GM03348 (cell line): ENCODE measurements at regions not wholly inside any gene's neighbourhood (a gene's known extent, or its start where the extent isn't known, plus 50 kb on each side); places are given as distances from the start of the nearest gene placed in this dataset.

ENCODE experiments used
- DNase-seq: peaks from one replicate; pipeline ENCODE4 v3.0.0; 2012; ENCODE audit warnings: low spot score

DNA sequence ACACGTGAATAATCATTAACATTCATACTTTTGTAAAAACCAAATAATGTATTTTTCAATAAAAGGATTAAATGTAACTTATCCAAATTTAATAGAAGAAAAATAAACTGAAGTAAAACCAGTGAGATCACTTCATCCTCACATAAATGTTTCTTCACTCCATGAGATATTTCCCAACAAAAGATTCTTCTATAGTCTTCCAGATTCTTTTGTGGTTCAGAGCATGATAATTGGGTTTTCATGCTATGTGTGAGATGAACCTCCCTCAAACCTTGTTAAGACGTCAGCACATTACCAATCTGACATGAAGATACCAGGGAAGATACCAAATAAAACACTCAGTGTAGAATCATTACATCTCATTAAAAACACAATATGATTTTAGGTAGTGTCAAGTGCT lies 62.9 kb upstream of the OXGR1 start:
- no peak for DNase-seq

DNA sequence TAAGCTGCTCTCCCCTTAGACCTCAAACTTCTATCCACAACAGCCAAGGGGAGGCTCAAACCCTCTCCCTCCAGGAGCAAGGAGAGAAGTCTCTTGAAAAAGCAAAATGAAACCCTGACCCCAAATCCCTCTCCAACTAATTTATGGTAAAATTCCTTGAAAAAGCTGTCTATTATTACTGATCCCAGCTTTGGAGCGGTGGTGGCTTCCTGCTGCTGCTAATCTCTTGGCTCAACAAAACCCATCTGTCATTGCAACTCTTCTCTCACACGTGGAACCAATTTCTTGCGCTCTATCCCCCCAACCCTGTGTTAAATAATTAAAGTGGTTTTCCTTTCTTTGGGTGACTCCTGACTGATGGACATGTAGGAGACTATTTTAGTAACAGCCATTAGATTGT lies 64.1 kb upstream of the OXGR1 start:
- no peak for DNase-seq

DNA sequence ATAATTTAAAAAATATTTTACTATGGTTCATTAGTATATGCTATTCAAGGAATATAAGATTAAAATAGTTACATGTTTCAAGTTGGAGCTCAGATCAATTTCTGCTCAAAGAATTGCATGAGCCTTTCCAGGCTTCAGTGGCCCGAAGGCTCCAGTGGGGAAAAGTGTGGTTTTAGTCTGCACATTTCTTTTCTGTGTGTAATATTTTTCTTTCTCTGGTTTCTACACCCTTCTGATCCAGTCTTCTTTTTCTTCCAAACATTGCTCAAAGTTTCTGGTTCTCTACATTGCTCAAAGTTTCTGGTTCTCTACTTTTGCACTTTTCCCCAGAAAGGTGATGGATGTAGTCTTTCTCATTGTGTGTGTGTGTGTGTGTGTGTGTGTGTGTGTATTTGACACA lies 64.7 kb upstream of the OXGR1 start:
- no peak for DNase-seq

DNA sequence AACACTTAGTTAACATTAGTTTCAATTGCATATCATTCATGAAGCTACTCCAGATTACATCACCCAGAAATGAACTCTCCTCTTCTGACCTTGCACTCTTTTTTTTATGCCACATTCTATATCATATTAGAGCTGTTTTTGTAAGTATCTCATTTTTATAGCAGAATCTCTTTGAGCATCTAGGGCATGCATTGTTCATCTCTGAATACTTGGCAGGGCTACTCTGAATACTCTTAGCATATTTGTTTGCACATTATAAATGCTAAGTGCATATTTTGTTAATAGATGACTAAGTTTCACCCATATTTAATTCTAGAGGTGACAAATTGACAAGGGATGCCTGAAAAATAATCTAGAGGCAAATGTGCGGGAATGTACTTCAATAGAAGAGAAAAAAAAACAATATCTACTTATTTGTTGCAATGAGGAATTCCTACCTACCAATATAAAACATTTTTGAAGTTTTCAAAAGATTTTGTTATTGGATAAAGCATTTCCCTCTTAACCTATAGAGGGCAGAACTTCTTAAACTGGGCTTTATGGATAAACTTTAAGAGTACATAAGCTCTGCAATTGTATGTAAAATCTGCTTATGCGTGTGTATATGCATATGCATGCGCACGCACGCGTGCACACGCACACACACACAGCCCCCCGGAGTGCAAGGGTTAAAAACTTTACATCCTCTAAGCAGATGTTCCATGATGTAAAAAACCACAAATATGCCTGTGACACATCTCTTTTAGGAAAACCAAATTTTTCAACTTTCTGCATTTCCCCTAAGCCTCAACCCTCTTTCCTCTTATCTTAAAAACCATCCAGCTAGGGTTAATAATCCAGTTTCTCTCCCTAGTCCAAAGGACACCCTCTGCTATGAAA lies 73.0 kb upstream of the OXGR1 start:
- DNase-seq = no peak

DNA sequence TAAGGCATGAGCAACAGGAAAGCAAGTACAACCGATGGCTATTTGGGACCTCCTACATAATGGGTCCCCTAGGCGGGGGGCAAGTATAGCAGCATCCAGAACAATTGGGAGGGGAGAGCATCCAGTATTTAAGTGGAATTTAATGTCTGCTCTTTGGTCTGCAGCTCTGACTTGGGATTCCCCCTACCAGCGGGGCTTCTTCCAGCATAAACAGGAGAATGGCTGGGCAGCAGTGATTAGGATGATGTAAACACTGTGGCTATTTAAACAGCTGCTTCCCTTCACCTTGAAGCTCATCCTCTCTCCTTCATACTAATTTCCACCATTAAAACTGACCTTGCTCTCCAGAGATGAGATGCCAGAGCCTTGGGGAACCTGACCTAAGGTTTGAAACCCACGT lies 73.9 kb upstream of the OXGR1 start:
- no peak for DNase-seq

DNA sequence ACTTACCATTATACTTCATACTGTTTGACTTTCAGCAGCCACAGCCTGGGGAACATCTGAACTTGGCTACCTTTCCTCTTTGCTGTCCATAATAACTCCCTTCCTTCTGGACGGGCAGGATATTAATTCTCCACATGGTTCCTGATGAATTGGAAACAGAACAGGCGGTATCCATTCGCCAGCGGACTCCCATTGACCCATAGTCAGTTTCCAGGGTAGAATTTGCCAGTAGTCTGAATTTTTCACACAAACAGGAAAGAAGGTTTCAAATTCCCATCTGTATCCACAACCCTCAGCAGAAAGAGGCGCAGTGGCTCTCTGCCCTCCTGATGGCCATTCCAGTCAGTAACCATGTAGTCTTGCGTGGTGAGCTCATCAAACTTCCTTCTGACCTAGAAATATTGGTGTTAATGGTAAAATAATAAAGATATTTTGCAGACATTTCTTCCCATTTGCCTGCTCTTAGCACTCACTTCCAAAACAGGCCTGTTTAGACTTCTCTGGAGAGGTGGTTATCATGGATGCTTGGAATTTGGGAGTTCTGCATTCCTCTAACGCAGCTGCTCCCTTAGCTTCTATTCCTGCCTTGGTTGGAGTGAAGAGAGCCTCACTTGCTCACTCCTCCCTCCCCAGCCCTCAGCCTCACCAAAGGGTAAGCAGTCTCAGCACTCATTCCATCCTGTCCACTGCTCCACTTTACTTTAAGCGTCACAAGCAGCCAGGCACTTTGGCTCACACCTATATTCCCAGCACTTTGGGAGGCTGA lies 75.0 kb upstream of the OXGR1 start:
- DNase-seq = no peak

DNA sequence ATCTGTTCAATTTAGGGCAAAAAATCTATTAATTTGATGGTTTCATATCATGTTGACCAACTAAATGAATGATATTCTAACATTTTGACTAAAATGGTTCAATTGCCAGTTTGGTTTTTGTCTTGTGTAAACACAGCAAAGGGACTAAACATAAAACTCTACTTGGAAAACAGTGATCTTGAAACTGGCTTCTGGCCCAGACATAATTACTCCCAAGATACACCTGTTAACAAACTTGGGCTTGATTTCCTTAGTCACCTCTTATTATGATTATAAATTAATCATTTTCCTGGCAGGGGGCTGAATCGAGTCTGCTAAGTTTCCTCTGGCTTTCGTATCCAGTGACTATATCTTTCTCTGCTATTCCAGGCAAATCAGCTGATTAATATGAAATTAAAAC lies 78.0 kb upstream of the OXGR1 start:
- DNase-seq = no peak

DNA sequence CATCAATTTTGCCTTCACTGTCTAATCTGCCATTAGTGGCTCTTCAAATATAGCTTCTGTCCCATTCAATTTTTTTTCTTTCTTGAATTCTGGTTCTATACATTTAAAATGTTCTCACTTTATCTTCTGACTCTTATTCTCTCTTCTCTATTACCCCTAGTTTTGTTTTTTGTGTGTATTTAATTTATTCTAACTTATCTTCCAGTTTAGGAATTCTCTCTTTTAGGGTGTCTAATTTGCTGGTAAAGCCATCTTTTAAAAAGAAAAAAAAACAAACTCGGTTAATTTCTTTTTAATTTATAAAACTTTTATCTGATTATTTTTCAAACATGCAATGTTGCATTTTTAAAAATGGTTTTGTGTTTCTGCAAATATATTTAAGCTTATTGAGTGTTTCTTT lies 80.3 kb upstream of the OXGR1 start:
- no peak for DNase-seq

DNA sequence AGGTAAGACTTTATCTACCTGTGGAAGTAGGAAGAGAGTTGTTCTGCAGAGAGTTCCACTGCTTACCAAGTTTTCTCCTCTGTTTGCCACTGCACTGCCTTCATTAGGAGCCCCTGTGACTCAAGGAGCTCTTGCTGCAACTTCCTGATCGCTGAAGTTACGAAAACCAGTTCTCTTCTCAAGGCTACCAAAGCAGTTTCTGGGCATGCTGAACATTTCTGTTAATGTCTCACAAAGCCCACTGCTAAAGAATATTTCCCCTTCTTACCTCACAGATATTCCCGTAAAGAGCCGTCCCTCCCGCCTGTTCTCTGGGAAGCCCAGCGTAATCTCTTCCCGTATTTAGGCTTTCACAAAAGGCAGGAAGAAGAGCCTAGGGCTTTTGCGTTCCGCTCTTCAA lies 82.6 kb upstream of the OXGR1 start:
- DNase-seq = no peak

DNA sequence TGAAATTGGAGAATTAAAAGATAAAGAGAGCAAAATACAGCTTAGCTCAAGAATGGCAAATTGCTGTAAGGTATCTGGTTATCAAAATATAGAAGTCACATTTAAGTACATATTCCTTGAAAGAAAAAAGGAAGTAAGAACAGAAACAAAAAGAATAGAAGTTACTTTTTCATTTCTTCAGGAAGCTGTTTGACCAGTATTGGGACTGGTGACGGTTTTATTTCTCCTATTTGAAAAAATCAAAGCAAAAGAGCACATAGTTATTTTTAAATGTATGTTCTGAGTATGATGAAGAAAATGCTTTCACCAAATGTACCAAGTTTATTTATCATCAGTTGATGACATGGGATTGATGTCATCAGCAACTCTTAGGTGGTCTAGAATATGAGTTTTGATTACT lies 83.1 kb upstream of the OXGR1 start:
- no peak for DNase-seq

DNA sequence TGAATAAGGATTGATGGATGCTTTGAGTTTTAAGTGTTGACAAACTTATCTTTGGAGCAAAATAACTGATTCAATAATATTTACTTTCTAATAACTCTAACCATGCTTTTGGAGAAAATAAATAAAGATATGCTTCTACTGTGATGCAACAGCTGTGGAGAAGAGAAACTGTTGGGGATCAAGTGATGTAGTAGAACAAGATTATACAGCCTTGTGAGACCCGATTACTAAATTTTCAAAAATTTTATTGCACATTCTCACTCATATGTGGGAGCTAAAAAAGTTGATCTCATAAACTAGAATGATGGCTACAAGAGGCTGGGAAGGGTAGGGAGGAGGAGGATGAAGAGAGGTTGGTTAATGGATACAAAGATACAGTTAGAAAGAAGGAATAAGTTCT lies 85.5 kb upstream of the OXGR1 start:
- no peak for DNase-seq

DNA sequence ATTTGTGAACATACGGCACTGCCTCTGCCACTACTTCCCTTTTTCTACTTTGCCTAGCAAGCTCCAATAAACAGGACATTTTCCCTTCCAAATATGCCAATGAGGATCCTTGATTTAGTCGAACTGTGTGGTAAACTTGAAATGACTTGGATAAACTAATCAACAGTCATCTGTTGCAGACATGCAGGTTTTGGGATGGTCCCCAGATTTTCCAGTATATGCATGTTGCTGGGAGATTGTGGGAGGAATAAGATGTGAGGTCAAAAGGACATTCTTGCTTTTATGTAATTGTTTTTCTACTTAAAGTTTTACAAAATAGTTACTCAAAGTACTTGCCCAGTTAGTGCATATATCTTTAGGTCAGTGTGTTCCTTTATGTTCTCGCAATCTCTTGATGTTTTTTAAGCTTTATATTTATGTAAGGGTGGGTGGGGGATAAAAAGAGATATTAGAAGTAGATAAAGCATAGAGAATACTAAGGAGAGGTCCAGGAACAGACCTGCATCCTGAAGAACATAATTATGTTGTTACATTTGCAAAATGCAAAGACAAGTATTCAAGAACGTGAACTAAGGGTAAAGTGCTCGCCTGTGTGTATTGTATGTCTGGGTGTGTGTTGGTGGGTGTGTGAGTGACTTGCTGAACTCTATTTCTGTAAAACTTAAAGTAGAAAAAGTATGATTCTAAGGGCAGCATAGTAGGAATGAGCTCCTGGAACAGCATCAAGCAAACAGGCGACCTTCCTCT lies 88.4 kb upstream of the OXGR1 start:
- DNase-seq = no peak

DNA sequence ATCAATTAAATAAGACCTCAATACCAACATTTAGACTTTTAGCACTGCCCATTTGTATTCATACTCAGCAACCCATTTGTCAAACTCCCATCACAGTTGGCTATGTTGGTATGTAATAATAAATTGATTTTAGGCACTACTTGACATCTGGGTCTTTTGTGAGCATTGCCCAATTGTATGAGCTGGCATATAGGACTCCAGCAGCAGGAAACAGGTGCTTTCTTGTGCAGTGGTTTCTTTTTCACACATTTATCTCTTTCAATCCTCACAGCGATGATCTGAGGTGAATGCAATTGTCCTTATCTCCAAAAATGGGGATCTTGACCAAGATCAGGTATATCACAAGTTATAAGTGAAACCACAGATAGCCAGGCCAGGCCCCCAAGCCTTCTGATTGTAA lies 96.9 kb upstream of the OXGR1 start:
- no peak for DNase-seq

DNA sequence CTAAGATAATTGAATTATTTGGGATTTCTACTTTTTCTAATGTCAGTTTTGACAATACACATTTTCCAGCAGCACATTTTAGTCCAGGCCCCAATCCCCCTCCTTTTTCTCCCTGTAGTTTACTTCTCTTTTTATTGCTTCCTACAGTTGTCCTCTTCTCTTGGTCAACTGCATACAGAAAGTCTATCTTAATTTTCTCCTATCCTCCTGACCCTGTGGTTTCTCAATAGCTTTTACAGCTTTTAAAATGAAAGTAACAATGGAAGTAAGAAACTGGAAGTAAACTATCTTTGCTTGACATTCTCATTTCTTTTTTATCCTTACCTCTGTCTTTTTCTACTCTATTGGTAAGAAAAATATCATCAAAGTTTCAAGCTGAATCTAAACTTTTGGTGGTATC lies 106.5 kb upstream of the OXGR1 start:
- no peak for DNase-seq

DNA sequence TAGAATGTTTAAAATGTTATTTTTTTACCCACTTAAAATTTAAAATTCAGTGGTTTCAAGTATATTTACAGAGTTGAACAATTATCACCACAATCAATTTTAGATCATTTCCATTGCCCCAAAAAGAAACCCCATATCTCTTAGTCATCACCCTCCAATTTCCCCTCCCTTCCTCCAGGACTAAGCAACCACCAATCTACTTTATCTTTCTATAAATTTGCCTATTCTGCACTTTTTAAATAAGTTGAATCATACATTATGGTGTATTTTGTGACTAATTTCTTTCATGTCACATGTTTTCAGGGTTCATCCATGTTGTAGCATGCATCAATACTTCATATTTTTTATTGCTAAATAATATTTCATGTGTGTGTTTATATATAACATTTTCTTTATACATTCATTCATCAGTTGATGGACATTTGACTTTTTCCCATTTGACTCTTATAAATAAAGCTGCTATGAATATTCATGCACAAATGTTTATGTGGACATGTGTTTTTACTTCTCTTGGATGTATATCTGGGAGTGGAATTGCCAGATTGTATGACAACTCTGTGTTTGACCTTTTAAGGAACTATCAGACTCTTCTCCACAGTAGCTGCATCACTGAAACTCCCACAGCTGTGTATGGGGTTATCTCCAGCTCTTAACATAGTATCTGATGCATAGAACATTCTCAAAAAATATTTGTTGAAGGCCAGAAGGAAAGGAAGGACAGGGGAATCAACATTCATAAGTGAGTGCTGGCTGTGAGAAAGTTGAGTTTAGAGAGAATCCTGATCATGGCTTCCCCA lies 107.8 kb upstream of the OXGR1 start:
- DNase-seq = no peak

DNA sequence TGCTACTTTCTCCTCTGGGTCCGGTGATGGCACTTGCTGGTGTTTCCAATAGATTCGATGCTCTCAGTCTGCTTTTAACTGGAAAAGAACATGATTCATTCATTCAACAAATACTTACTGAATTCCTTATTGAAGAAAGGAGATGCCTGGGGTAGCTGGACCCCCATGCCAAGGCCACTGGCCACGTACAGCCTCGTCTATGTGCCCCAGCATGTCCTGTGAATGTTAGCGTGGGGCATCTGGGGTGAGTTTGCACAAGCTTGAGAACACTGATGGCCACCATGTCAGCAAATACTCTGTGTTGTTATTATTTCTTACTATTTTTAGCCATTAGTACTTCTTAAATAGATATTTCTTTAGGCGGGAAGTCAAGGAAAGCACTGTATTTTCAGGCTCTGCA lies 112.0 kb upstream of the OXGR1 start:
- no peak for DNase-seq

DNA sequence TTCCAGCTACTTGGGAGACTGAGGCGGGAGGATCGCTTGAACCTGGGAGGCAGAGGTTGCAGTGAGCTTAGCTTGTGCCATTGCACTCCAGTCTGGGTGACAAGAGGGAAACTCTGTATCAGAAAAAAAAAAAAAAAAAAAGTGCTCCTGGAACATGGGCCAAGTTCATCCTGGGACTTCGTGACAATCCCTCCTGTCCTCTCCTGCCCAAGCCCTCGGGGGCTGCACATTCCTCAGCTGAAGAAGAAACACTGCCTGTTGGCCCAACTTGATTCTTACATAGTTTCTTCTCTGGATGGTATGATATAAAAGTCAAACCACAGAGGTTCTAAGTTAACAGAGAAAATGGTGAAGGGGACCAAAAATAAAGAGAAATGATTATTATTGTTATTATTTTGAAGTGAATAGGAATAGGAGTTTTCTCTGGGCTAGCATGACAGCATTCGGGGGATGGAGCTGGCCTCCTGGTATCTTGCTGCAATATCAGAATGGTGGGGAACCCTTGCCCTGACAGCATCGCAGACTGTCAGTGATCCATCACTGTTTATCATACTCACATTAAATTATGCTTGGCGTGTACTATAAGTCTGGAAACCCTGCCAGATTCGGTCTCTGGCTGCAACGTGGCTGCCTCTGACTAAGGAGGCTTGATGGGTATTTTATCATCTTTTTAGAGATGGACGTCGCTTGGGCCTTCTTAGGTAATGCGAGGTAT lies 113.7 kb upstream of the OXGR1 start:
- DNase-seq = no peak

DNA sequence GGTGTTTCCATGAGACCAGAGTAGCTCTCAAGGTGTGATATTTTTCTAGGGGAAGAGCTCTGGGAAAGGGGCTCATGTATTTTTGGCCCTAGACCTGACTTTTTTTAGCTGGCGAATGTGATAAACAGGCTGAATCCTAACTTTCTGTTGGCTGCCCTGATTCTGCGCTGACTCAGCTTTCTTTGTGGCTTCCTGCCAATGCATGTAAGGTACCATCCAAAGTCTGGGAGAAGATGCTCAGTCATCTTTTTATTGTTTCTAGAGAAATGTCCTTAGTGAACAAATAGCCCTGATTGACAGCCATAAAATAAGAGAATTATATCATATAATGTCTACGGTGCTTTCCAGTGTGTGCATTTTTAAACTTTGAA lies 113.6 kb upstream of the MBNL2 start:
- DNase-seq = peak; percentile 23

DNA sequence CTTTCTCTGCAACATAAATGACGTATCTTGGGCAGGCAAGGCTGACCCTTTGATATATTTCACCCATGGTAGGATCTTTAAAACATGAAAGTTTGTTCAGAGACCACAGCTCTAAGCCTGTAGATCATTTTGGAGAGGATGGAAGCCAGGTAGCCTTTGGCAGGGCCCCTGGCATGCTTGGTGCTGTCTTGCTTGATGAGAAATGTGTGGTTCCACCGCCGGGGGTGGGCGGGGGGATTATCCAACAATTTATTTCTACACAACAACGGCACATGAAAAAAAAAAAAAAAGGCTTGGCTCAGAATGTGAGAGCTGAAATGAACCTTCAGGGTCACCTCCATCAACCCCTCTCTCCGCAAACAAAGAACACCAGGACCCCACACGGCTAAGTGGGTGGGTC lies 112.9 kb upstream of the MBNL2 start:
- no peak for DNase-seq

DNA sequence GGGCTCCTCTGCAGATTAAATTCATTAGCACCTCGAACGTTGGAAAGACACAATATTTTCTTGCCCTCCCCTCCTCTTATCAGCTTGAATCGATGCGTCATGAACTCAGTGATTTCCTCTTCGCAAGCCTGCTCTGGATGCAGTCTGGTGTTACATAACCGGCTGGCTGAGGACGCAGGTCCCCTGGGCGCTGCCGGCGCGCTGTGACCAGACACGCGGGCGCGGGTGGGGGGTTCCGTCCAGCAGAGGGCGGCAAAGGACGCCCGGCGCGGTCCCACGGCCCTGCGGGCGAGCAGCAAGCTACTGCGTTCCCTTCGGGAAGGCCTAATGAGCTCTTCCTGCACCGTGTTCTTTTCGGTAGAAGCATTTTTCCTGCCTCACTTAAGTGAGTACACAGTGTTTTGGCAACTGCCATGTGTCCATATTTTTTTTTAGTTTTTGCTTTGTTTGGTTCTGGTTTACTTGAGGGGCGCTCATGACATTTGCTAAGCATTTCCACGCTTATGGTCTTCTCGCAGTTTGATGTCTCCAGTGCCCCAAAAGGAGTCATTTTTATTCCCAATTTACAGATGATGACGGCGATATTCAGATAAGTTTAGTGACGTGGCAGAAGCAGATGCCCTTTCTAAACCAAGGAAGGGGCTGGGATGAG lies 112.2 kb upstream of the MBNL2 start:
- peak; percentile 96 for DNase-seq

DNA sequence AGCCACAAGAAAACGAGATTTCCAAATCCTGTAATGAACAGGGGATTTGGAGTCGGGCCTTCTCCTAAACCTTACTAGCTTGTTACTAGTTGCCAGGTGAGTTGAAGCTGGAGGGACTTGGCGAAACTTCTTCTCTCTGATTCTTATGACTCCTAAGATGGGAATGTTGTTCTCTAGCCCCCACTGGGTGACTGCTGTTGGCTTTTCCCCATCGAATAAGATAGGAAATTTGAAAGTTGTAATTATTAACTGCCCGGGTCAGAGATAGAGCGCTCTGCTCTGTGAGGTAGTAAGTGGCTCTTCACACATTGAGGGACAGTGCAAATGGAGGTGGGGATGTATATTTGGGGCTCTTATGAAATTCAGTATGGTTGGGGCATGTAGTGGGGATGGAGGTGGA lies 111.2 kb upstream of the MBNL2 start:
- DNase-seq = no peak
